ENCODE measurements at regions not wholly inside any gene's neighbourhood (a gene's known extent, or its start where the extent isn't known, plus 50 kb on each side); places are given as distances from the start of the nearest gene placed in this dataset.
A peak's percentile ranks its signal among the peaks of the same experiment; 100 is the strongest.

- TF ChIP-seq ARID2 (CRISPR knock-in tag; IDR thresholded peaks at IDR 0.05; ENCODE audit: borderline replicate concordance) (peak; percentile 8), ZNF468 (CRISPR knock-in tag; IDR thresholded peaks at IDR 0.05) (no peak), RXRA (CRISPR knock-in tag; IDR thresholded peaks at IDR 0.05) (no peak), NR2C2 (CRISPR knock-in tag; IDR thresholded peaks at IDR 0.05; ENCODE audit: borderline replicate concordance) (peak; percentile 44; the same call in 1 of the 2 replicates), REXO4 (CRISPR knock-in tag; IDR thresholded peaks at IDR 0.05; ENCODE audit: borderline replicate concordance) (no peak; the same call in 1 of the 2 replicates), ZNF326 (CRISPR knock-in tag; IDR thresholded peaks at IDR 0.05; ENCODE audit: borderline replicate concordance) (no peak), CBX2 (IDR thresholded peaks at IDR 0.05; ENCODE audit: low read depth, low read length) (no peak), CBX2 (CRISPR knock-in tag; IDR thresholded peaks at IDR 0.05; ENCODE audit: low read depth) (no peak), ZNF761 (CRISPR knock-in tag; conservative IDR thresholded peaks at IDR 0.05) (0 out of 2 replicates have a peak, but pooled peaks have one; percentile 58), NONO (IDR thresholded peaks at IDR 0.05) (no peak), NONO (CRISPR knock-in tag; conservative IDR thresholded peaks at IDR 0.05) (no peak), ZSCAN22 (CRISPR knock-in tag; IDR thresholded peaks at IDR 0.05) (0 out of 2 replicates have a peak, but pooled peaks have one; percentile 23), ZBTB38 (CRISPR knock-in tag; IDR thresholded peaks at IDR 0.05) (0 out of 2 replicates have a peak, but pooled peaks have one; percentile 6), IRF2 (CRISPR knock-in tag; IDR thresholded peaks at IDR 0.05) (no peak), JUN (CRISPR knock-in tag; IDR thresholded peaks at IDR 0.05) (0 out of 2 replicates have a peak, but pooled peaks have one; percentile 43)
- TF ChIP-seq, protein P1, sequence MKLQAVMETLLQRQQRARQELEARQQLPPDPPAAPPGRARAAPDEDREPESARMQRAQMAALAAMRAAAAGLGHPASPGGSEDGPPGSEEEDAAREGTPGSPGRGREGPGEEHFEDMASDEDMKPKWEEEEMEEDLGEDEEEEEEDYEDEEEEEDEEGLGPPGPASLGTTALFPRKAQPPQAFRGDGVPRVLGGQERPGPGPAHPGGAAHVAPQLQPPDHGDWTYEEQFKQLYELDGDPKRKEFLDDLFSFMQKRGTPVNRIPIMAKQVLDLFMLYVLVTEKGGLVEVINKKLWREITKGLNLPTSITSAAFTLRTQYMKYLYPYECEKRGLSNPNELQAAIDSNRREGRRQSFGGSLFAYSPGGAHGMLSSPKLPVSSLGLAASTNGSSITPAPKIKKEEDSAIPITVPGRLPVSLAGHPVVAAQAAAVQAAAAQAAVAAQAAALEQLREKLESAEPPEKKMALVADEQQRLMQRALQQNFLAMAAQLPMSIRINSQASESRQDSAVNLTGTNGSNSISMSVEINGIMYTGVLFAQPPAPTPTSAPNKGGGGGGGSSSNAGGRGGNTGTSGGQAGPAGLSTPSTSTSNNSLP (IDR thresholded peaks at IDR 0.05; ENCODE audit: low read depth, low read length), result no peak
- TF ChIP-seq, protein P2, sequence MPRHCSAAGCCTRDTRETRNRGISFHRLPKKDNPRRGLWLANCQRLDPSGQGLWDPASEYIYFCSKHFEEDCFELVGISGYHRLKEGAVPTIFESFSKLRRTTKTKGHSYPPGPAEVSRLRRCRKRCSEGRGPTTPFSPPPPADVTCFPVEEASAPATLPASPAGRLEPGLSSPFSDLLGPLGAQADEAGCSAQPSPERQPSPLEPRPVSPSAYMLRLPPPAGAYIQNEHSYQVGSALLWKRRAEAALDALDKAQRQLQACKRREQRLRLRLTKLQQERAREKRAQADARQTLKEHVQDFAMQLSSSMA (CRISPR knock-in tag; IDR thresholded peaks at IDR 0.05), result no peak
- TF ChIP-seq, protein P3, sequence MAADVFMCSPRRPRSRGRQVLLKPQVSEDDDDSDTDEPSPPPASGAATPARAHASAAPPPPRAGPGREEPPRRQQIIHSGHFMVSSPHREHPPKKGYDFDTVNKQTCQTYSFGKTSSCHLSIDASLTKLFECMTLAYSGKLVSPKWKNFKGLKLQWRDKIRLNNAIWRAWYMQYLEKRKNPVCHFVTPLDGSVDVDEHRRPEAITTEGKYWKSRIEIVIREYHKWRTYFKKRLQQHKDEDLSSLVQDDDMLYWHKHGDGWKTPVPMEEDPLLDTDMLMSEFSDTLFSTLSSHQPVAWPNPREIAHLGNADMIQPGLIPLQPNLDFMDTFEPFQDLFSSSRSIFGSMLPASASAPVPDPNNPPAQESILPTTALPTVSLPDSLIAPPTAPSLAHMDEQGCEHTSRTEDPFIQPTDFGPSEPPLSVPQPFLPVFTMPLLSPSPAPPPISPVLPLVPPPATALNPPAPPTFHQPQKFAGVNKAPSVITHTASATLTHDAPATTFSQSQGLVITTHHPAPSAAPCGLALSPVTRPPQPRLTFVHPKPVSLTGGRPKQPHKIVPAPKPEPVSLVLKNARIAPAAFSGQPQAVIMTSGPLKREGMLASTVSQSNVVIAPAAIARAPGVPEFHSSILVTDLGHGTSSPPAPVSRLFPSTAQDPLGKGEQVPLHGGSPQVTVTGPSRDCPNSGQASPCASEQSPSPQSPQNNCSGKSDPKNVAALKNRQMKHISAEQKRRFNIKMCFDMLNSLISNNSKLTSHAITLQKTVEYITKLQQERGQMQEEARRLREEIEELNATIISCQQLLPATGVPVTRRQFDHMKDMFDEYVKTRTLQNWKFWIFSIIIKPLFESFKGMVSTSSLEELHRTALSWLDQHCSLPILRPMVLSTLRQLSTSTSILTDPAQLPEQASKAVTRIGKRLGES (CRISPR knock-in tag; IDR thresholded peaks at IDR 0.05; ENCODE audit: borderline replicate concordance), result no peak; the same call in 1 of the 2 replicates
- TF ChIP-seq, protein P4, sequence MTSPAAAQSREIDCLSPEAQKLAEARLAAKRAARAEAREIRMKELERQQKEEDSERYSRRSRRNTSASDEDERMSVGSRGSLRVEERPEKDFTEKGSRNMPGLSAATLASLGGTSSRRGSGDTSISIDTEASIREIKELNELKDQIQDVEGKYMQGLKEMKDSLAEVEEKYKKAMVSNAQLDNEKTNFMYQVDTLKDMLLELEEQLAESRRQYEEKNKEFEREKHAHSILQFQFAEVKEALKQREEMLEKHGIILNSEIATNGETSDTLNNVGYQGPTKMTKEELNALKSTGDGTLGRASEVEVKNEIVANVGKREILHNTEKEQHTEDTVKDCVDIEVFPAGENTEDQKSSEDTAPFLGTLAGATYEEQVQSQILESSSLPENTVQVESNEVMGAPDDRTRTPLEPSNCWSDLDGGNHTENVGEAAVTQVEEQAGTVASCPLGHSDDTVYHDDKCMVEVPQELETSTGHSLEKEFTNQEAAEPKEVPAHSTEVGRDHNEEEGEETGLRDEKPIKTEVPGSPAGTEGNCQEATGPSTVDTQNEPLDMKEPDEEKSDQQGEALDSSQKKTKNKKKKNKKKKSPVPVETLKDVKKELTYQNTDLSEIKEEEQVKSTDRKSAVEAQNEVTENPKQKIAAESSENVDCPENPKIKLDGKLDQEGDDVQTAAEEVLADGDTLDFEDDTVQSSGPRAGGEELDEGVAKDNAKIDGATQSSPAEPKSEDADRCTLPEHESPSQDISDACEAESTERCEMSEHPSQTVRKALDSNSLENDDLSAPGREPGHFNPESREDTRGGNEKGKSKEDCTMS (CRISPR knock-in tag; conservative IDR thresholded peaks at IDR 0.05), result no peak
- TF ChIP-seq, protein P5, sequence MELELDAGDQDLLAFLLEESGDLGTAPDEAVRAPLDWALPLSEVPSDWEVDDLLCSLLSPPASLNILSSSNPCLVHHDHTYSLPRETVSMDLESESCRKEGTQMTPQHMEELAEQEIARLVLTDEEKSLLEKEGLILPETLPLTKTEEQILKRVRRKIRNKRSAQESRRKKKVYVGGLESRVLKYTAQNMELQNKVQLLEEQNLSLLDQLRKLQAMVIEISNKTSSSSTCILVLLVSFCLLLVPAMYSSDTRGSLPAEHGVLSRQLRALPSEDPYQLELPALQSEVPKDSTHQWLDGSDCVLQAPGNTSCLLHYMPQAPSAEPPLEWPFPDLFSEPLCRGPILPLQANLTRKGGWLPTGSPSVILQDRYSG (CRISPR knock-in tag; IDR thresholded peaks at IDR 0.05), result 0 out of 2 replicates have a peak, but pooled peaks have one; percentile 80
Observed at GRCh38 chr6:27806981-27807440, 105.2 kb downstream of the OR2B2 start (continued).

All from HepG2 (cell line).